ENCODE measurements at regions not wholly inside any gene's neighbourhood (a gene's known extent, or its start where the extent isn't known, plus 50 kb on each side); places are given as distances from the start of the nearest gene placed in this dataset.

DNA sequence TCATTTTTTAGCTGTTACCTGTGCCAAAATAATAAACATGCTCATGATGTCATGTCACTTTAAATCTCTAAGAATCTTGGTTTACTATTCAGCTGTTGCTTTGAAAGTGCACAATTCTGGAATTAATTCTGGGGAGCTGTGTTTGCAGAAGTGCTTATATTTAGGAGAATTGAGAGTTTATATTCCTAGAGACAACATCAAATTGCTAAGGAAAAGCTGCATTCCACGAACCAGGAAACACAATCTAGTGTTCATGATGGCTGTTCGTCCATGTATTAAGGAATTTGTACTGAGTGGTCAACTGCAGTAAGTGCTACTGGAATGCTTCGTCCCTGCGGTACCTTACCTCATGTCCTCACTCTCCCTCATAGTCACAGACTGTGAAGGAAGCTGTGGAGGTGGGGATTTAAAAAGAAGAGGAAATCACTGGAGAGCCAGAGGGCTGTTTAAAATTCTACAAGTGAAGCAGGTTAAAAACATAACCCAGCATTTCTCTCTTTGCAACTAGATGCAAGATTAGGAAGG lies 161.0 kb downstream of the TRMT11 start:
- no peak for DNase-seq (ENCODE audit: low spot score)

DNA sequence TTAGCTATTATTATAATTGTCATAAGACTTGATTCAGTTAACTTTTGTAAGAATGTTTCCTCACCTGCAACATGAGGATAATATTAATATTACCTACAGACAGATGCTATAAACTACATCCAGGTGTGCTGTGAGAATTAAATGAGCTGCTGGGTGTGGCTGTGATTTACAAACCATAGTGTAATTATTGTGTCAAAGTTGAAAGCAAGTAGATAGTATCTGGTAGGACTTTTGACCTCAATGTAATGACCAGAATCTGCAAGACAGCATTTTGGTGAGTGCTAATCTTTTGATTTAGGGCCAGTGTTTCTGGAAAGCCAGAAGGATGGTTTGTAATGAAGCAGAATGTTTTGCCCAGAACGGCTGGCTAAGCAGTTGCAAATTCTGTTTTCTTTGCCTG lies 162.5 kb downstream of the TRMT11 start:
- DNase-seq (ENCODE audit: low spot score), result peak; percentile 17

DNA sequence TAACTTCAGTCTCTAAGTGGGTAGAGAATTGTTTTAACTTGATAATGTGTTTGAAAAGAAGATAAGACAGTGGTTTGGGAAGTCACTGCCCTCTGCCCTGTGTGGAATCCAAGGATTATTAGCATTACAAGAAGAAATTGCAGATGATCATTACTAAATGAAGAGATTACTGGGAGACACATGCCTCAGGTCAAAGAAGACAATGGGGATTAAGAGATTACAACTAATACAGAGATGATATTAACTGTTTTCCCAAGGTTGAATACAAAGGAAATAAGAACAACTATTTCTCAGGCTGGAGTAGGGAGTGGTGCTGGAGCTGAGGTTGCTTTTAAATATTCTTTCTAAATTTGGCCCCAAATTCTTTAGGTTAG lies 166.0 kb downstream of the TRMT11 start:
- DNase-seq (ENCODE audit: low spot score), result no peak

DNA sequence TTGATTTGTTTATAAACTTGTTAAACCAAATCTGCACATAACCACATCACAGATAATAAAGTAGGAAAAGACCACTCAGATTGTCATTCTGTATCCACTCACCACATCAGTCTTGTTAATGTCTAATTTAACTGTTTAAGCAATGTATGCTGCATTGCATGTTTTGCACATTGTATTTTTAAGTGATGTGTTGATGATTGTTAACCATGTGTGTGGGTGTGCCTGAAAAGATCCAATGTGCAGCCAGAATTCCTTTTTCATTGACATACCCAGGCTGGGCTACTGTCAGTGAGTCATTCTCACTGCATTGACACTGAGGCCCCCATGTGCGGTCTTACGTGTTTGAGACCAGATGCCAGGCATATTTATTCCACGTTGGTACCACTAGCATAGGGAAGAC lies 167.3 kb downstream of the TRMT11 start:
- DNase-seq (ENCODE audit: low spot score), result no peak

DNA sequence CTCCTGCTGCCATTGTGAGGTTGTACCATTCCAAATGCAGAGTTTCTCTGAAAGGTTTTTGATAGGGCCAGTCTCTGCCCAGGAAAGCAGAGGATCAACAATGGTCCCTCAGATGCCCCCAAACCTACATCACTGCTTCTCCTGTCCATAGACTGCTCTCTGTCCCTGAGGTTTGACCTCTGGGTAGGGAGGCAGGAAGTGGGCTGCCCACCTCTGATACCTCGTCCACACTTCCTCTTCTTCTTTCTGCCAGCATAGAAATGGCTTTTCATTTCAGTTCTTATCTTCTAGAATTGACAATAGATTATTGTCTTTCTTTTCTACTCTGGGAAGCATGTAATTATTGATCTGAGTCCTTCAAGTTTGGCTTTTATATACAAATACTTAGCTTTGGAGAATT lies 170.6 kb downstream of the TRMT11 start:
- no peak for DNase-seq (ENCODE audit: low spot score)

DNA sequence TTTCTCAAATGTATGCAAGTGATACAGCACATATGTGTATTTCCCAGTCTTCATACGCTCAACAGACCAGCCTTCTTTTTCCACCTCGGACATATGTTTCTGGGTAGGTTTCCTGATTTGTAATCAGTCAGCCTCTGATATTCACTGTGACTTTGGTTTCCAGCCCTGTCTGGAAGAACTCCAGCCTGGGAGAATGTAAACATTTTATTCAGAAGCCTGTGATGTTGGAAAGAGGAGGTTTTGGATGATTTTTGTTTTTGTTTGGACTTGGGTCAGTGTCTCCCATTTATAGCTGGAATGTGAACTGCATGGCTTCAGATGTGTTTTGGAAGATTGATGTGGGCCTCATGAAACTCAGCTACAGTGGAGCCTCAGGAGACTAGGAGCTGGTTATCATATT lies 172.2 kb upstream of the CENPW start:
- no peak for DNase-seq (ENCODE audit: low spot score)

DNA sequence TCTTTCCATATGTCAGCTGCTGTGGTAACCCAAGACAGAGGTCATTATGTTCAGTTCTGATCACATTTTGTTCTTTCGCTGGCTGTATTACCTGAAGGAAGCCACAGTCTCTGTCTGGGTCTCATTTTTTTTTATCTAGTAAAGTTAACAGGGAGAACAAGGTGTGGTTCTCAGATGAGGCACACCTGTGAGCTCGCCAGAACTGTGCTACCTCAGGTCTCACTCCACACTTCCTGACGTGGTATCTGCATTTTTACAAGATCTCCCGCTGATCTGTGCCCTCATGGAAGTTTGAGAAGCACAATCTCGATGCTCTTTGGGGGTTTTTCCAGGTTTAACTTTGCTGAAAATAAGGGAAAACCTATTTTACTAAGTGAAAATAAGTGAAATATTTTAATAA lies 169.5 kb upstream of the CENPW start:
- DNase-seq (ENCODE audit: low spot score), result no peak

DNA sequence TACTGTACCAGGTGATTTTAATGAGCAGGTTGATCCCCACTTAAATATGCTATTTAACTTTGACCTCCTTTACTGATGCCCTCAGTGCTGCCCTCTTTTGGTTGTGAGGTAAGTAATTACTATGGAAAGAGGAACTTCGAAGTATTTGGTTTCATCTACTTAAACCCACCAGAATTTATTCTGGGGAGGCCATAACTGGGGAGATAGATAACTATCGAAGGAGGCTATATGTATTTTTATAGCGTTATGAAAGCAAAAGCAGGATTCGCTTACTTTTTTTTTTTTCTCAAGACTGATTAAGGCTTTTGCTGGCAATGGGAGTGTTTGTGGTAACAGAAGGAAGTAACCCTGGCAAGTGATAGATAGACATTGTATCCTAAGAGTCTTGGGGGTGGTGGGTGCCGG lies 168.9 kb upstream of the CENPW start:
- peak; percentile 10 for DNase-seq (ENCODE audit: low spot score)

DNA sequence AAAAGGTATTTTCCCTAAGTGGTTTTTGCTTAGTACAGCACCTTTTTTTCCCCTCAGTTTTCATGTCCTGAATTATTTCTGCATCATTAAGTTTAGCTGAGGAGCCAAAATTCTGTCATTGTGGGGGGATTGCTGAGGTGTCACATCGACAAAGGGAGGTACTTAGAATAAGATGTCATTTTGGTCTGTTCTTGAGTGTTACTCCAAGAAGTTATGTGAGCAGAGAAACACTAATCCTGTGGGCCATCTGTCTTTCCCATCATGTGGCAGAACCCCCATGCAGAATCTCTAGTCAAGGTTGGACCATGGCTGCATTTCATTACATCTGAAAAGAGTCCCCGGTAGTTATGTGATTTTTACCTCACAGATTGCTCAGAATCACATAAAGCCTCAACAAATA lies 167.8 kb upstream of the CENPW start:
- DNase-seq (ENCODE audit: low spot score), result no peak

DNA sequence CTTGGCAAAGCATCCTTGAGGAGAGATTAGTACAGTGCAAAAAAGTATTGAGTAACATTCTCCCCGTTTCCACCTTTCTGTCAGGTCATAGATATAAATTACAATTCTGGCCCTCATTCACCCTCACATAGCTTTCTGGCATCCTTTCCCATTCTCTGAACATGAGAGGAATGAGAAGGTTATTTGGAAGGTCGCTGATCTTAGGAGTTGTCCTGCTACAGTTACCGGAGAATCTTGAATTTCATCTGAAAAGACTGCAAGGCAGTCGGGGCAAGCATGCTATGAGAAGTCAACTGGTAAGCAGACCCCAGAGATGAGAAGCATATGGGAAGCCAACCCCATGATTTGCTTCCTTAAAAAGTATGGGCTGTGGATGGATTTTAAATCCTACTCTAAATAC lies 166.7 kb upstream of the CENPW start:
- no peak for DNase-seq (ENCODE audit: low spot score)

DNA sequence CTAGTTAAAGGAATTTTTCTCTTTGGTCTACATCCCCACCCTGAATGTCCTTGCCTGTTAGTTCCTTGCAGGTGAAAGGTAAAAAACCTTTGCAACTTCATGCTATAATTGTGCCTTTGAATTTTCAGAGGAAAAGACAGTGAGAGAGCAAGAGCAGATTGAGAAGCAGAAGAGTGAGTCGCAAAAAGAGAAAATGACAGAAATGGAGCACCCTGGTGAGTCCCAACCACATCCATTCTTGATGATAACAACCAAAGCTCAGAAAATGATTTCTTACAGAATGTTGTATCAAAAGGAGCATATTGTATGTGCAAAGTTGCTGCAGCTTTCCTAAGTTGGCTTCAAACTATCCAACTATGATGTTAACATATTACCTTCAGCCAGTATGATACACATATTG lies 165.2 kb upstream of the CENPW start:
- DNase-seq (ENCODE audit: low spot score), result no peak

DNA sequence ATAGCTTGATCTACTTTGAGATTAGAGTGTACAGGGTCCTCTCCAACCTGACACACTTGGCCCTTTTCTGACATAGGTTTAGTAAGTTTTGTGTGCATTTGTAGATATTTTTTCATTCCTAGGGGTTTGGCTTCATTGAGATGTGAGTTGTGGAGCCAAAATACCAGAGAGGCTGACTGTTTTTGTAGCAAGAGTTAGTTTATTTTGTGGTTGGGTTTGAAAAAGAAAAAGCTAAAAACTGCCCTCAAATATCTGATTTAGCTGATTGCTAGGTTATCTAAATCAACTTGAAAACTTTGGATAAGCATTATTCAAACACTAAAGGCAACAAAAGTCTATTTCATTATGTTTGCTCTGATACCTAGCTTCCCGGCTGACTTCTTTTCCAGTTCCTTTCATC lies 164.7 kb upstream of the CENPW start:
- DNase-seq (ENCODE audit: low spot score), result no peak

DNA sequence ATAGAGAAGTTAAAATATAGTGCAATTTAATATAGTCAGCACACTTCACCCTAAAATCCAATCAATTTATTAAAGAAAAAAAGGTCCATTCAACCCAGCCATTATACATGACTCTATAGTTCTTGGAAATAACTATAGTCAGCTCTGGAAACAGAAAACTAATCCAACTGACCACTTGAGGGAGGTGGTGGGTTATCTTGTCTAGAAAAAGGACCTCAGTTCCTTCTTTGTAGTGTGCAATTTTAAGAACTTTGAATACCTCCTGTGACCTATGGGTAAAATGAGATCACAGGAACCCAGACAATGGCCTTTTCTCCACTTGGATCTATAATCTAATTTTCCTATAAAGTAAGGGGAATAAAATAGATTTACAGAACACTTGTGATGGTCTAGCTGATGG lies 163.6 kb upstream of the CENPW start:
- peak; percentile 18 for DNase-seq (ENCODE audit: low spot score)

DNA sequence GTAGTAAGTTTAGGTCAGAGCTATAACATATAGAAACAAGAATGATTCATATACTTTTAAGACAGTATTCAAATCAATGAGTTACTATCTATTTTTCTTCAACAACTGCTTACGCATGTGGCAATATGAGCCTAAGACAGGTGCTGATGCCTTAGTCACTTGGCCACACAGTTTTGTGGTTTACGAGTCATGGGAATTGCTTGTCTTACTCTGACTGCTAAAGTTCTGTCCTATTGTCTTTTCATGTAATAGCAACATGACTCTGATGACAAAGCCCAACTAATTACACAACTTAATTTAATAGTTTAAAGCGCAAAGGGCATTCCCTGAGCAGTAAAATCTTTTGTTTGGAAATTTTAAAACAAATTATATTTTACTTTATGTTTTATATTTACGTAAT lies 159.3 kb upstream of the CENPW start:
- DNase-seq (ENCODE audit: low spot score), result no peak

DNA sequence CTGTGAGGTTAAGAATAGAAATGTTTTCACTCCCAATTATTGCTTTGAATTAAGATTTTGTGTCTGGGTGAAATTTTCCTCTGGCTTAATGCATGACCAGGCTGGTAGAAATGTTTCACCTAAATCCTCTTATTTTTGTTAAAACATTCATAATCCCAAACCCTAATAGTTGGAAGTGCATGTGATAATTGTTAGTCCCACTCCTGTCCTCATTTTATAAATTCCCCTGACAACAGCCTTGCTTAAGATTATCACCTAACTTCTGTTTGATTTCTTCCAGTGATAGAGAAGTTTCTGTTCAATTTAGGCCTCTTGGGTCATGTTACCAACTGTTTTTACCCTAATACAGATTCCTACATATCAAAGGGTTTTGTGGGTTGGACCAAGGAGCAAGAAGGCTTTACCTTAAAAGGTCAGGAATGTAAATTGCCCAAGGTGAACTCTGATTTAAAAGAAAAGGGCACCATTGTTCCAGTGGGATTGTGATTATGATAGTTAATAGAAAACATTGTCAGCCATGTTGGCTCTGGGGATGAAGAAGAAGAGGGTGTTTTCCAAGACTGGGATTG lies 158.7 kb upstream of the CENPW start:
- no peak for DNase-seq (ENCODE audit: low spot score)

DNA sequence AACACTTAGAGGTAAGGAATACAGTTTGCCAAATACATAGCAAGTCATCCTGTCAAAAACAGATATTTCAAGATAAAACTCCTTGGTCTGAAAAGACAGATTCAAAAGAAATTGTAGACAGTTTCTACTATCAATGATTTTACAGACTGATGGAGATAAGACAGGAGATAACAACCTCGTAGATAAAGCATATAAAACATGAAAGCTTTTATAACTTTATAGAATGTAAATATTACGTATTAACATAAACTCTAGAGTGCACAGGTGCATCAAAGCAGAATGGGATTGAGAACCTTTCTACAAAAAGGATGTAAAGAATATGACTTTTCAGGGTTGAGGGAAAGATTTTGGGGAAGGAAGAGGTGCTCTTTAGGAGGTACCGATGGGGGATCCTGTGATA lies 158.0 kb upstream of the CENPW start:
- no peak for DNase-seq (ENCODE audit: low spot score)

DNA sequence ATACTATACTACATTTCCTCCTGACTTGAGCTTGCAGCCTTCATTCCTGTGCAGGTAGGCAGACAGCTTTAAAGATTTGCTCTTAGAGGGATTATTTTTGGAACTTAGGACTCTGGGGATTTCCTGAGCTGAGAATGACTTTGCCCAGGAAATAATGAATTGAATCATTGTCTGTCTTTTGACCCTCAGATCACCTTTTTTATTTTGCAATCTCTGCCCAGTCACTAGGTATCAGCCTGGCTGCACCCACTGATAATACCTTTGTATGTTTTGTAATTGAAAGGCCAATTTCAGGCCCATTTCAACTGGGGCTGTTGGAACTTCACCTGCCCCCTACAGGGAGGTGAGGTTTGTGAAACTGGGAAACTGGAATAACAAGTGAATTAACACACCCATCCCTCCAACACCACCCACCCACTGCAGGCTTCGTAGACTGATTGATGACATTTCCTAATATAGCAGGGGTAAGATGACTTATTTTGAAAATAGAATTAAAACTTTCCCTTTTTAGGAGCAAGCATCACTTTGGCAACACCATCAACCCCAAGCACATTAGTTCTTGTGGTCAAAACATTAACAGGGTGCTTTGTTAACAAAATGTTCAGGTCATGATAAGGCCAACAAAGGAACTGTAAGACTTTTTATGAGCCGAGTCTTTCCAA lies 157.1 kb upstream of the CENPW start:
- DNase-seq (ENCODE audit: low spot score), result no peak

DNA sequence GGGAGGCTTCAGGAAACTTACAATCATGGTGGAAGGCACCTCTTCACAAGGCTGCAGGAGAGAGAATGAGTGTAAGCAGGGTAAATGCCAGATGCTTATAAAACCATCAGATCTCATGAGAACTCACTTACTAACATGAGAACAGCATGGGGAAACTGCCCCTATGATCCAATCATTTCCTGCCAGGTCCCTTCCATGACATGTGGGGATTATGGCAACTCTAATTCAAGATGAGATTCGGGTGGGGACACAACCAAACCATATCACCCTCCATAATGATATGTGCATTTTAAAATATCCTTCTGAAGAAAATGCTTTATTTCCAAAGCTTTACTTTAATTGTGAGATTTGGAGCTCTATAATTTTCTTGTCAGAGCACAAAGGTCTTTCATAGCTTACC lies 154.1 kb upstream of the CENPW start:
- no peak for DNase-seq (ENCODE audit: low spot score)

DNA sequence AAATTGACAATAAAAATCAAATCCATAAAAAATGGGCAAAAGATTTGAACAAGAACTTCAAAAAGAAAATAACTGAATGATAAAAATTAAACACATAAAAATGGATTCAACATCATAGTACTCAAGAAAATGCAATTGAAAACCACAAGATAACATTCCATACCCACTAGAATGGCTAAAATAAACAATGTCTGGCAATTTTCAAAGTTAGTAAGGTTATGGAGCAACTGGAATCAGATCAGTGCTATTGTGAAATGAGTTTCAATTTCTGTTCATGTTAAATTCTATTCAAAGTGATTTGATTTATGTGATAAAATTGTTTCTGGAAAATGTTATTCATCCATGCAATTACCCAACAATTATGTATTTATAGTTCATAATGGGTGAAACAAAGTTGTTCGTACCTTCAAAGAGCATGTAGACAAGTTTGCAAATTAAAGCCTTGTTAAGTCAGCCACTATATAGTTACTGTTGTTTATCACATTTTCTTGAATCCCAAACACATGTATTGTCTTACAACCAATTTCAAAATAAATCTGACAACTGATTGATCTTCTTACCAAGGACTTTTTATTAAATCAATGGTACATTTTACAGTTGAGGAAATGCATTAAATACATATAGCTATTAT lies 151.5 kb upstream of the CENPW start:
- peak; percentile 23 for DNase-seq (ENCODE audit: low spot score)

DNA sequence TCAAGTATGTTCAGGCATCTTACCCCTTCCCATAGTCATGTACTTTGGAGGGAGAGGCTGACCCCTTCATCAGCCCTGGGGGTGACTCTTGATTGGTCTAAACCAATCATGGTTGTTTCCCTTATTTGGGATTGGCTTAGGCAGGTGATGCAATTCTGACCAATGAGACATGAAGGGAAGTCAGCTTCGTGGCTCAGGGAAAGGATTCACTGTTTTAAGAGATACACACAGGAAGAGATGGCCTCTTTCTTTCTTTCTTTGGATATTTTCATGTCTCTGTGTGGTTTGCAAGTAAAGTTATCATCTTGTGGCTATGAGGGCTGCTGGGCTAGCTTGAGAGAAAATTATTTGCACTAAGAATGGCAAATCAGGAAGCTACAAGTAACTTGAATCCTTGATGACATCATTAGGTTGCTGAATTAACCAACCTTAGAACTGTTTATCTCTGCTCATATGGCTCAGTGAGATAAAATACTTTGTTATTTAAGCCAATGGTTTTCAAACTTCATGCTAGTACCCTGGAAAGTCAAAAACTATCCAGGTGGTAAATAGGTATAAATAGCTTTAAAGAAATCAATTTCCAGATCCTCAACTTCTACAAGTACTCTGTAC lies 144.2 kb upstream of the CENPW start:
- DNase-seq (ENCODE audit: low spot score), result no peak

DNA sequence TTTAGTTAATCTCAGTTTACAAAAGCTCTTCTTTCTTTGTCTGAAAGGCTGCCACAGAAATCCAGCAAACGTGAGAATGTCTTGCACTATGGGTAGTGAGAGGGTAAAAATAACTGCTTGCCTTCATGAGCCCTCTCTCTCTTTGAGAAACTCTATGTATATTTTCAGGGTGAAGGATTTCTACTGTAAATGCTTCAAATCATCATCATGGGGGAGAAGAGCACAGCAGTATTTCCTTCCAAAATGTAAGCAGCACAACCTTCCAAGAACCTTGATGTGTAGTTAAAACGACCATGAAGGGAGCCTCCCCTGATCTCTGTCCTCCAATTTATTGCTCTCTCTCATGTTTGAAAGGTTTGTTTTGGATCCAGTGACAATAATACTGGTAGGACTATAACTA lies 141.3 kb upstream of the CENPW start:
- no peak for DNase-seq (ENCODE audit: low spot score)

DNA sequence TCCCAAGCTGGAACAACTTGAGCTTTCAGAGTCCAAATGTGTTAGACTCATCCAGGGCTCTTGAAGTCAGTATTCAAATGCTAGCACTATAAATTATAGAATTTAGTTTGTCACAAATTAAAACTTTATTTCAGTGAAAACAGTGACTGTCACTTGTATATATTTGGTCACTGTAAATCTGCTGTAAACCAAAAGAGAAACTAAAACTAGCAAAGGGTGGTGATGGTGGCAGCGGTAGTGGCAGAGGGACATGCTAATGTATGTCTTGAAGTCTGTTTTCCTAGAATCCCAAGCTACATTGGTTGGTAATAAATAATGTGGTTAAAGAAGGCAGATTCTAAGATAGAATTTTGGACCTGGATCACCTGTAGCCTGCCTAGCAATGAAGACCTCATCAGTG lies 140.4 kb upstream of the CENPW start:
- no peak for DNase-seq (ENCODE audit: low spot score)

DNA sequence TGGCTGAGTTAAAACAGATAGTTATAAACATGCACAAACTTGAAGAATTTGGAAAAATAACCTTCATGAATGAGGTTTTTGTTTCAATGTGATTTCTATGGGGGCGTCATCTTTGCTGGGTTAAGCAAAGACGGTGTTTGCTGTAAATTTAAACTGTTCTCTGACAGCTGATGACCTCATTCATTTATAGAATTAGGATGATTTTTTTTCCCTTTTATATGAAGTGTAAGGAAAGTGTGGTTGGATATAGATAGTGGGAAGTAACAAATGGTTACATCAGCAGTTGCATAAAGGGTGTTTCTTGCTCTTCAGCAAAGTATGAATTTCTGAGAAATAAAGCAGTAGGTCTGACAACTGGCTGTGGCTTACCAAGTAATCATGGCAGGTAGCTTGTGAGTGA lies 137.2 kb upstream of the CENPW start:
- no peak for DNase-seq (ENCODE audit: low spot score)
